GM18861 (cell line): ENCODE measurements at regions not wholly inside any gene's neighbourhood (a gene's known extent, or its start where the extent isn't known, plus 50 kb on each side); places are given as distances from the start of the nearest gene placed in this dataset.
A peak's percentile ranks its signal among the peaks of the same experiment; 100 is the strongest.
"Not testable (repeated sequence)": the region's sequence is repeated elsewhere in the genome, so short reads cannot be mapped to it uniquely, and the experiment has no call there.

Source experiments
- ATAC-seq: cut with Tn5 transposase; IDR thresholded peaks from one replicate; pipeline ENCODE4 v1.9.1; 2021; ENCODE audit not compliant: unreplicated experiment

DNA sequence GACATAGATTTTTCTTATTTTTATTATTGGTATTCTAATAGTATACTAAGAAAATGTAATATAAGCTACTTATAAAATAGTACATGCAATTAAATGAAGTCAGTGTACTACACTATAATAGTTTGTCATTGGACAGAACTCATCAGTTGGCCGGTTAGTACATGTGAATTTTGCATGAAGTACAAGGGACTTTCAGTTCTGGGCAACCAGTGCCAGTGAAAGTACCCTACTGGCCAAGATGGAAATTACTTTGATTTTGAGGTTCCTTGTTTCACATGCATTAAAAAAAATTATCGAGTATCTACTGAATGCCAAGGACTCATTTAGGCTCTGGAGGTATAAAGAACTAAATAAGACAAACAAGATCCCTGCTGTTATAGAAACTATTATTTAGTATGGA lies 213.4 kb upstream of the ELL2 start:
- ATAC-seq: no peak

- ATAC-seq: no peak
Measured at GRCh38 chr5:96173366-96173765, 211.7 kb upstream of the ELL2 start.

DNA sequence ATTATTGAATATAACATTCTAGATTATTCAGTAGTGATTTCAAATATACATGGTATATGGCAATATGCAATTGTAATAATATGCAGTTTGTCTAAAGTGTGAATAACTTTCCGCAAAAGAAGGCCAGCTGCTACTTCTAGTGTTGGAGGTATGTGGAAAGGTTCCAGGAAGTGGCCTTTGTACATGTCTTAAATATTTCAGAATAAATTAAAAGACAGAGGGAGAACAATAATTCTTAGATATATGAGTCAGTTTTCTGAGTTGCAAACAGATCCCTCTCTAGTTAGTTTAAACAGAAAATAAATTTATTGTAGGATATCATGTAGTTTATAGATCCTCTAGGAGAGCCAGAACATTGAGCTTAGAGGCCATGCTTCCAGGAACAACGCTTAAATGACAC lies 210.8 kb upstream of the ELL2 start:
- ATAC-seq: no peak

DNA sequence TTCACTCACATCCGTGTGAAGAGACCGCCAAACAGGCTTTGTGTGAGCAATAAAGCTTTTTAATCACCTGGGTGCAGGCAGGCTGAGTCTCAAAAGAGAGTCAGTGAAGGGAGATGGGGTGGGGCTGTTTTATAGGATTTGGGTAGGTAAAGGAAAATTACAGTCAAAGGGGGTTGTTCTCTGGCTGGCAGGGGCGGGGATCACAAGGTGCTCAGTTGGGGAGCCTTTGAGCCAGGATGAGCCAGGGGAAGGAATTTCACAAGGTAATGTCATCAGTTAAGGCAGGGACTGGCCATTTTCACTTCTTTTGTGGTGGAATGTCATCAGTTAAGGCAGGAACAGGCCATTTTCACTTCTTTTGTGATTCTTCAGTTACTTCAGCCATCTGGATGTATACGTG lies 210.3 kb upstream of the ELL2 start:
- not testable (repeated sequence) for ATAC-seq

GRCh38 chr5:96170481-96171125 lies 209.0 kb upstream of the ELL2 start:
- ATAC-seq: not testable (repeated sequence)

- not testable (repeated sequence) for ATAC-seq
Measured at GRCh38 chr5:96168833-96169232, 207.2 kb upstream of the ELL2 start.

- no peak for ATAC-seq
Measured at GRCh38 chr5:96159043-96159442, 197.4 kb upstream of the ELL2 start.

- no peak for ATAC-seq
Measured at GRCh38 chr5:96157841-96158291, 196.2 kb upstream of the ELL2 start.

GRCh38 chr5:96157077-96157780 lies 195.6 kb upstream of the ELL2 start:
- ATAC-seq: no peak

DNA sequence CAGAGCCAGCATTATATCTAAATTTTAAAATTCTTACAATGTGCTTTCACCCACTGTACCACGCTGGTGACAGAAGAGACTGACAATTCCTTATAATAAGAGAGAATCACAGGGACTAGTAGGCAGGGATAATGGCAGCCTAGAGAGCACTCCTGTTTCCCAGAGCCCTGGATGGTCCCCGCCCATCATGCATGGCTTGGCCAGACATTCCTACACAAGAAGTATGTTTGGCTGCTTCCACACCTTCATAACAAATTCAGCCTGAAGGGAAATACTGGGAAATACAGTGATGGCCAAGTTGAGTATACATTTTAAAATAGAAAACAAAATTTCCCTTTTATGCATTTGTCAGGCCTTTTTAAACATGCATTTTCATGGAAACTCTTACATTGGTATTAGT lies 193.5 kb upstream of the ELL2 start:
- ATAC-seq: no peak

- ATAC-seq: no peak
Measured at GRCh38 chr5:96151891-96152290, 190.2 kb upstream of the ELL2 start.

DNA sequence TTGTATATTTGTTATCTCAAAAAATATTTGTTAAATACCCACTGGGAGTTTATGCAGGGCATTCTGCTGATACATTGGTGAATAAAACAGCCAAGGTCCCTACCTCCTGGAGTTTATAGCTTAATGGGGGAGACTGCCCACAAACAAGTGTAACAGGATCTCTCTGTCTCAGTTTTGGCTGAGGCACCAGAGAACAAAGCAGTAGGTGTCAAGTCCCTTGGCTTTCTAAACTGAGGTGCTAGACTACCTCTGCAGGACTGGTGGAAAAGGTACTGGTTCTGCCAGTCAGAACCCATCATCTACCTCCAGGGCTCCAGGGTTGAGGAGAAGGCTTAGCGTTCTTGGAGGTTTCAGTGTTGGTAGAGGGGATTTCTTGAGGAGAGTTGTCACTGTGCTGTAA lies 188.4 kb upstream of the ELL2 start:
- ATAC-seq: no peak

GRCh38 chr5:96149546-96149945 lies 187.9 kb upstream of the ELL2 start:
- ATAC-seq: no peak

DNA sequence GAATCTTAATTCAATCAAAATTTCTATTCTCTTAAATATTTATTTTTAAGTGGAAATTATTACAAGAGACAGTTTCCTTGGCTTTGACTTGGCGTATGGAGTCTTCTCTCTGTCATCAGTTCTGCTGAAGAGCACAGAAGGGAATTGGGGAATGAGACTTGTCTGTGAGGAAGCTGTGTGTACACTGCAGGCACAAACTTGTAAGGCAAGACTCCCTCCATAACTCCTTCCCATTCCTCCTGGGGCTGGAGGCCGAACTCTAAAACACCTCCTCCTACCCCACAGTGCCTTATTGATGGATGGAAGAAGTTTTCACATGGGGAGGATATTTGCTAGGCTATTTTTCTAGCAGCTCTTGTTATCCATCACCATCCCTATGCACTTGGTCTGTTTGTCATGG lies 187.4 kb upstream of the ELL2 start:
- no peak for ATAC-seq

- ATAC-seq: no peak
Measured at GRCh38 chr5:96148376-96148775, 186.7 kb upstream of the ELL2 start.

DNA sequence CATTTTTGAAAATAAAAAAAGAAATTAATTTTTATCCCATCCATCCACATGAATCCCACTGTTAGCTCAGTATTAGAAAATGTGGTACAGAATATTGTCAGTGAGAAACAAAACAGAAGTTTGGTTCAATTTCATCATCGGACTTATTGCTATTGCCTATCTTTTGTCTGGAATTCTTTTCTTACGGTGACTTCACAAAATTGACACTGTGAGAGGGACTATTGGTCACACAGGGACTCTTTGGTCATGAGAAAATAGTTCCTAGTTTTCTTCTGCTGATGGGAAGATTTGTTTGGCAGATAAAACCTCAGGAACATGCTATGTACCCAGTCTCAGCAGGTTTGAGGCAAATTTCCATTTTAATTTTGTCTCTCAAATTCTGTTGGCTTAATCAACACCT lies 186.2 kb upstream of the ELL2 start:
- no peak for ATAC-seq

DNA sequence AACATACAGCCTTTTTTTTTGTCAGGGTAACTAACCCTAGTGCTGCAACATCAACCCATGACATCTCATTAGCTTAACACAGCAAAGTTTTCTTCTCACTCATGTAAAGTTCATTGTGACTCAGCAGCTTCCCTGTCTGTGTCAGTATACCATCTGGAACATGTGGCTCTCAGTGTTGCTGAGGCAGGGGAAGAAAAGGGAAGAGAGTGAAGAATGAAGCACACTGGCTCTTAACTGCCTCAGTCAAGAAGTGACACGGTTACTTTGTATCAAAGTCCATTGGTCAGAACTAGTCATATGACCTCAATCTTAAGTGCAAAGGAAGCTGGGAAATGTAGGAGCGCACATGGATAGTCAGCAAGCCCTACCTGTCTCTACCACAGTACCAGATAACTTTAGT lies 185.0 kb upstream of the ELL2 start:
- ATAC-seq: peak; percentile 62

DNA sequence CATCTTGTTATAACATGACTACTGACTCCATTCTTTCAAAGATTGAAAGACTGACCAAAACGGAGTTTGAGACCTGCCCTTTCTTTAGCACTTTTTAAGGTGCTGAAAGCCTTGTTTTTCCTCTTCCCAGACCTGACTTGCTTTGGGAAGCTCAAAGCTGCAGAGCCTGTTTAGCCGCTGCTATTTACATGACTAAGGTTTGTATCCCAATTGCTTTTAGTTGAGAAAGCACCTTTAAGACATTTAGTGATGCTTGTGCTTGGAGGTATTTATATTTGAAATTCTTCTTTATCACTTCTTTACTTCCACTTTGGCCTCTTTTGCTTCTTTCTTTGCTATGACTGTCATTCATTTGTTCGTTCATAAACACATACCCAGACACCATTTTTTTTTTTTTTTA lies 182.6 kb upstream of the ELL2 start:
- no peak for ATAC-seq

DNA sequence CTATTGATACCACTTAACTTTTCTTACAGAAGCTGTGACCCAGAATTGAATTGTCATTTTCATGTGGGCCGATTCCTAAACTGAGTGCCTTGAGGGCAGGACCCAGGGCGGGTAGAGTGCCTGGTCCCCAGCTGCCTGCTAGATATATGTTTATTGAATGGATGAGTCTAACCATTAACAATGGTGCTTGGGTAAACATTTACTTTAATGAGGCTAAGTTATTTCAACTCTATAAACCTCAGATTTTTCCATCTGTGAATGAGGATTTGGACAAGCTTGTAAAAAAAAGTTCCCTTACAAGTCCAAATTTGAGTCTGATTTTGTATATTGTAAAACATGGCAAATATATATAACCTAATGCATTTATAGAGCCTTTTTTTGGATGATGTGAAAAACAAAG lies 181.8 kb upstream of the ELL2 start:
- ATAC-seq: no peak

GRCh38 chr5:96142786-96143434 lies 181.3 kb upstream of the ELL2 start:
- no peak for ATAC-seq

- ATAC-seq: no peak
Measured at GRCh38 chr5:96142184-96142781, 180.6 kb upstream of the ELL2 start.

GRCh38 chr5:96141749-96142148 lies 180.1 kb upstream of the ELL2 start:
- no peak for ATAC-seq
